Suprapubic skin (tissue), 4 donors: ENCODE measurements at regions not wholly inside any gene's neighbourhood (a gene's known extent, or its start where the extent isn't known, plus 50 kb on each side); places are given as distances from the start of the nearest gene placed in this dataset.

Experiments
- DNase-seq, 2 donors: peaks; one replicate each; pipeline ENCODE4 v3.0.0-alpha.2; 2019; ENCODE audit warnings: low spot score in 2 of 2
- H3K27ac ChIP-seq: fragments of 200-600 bp; sonication (generic); one replicate; pipeline ENCODE4 v1.5.1; 2019
- H3K27me3 ChIP-seq: fragments of 200-600 bp; sonication (generic); one replicate; pipeline ENCODE4 v1.5.1; 2019
- H3K36me3 ChIP-seq: fragments of 200-600 bp; sonication (generic); one replicate; pipeline ENCODE4 v1.5.1; 2019
- H3K4me1 ChIP-seq: fragments of 200-600 bp; sonication (generic); one replicate; pipeline ENCODE4 v1.5.1; 2019
- H3K4me3 ChIP-seq: fragments of 200-600 bp; sonication (generic); one replicate; pipeline ENCODE4 v1.5.1; 2019; ENCODE audit warnings: mild to moderate bottlenecking
- H3K9me3 ChIP-seq: fragments of 200-600 bp; sonication (generic); one replicate; pipeline ENCODE4 v1.5.1; 2019
- CTCF ChIP-seq, 2 donors: fragments of 200-600 bp in 1 of 2; fragments of 450-650 bp in 1 of 2; sonication (generic) in 1 of 2; IDR thresholded peaks; one replicate each; pipeline ENCODE4 v1.5.1; 2016 to 2019; ENCODE audit warnings: antibody characterized with exemption in 2 of 2, mild to moderate bottlenecking in 1 of 2, moderate library complexity in 1 of 2
- EP300 ChIP-seq: sonication (generic); formaldehyde crosslinking; IDR thresholded peaks from one replicate; pipeline ENCODE4 v1.6.1; 2017; ENCODE audit warnings: antibody characterized with exemption
- POLR2A ChIP-seq, 2 donors: fragments of 450-650 bp; IDR thresholded peaks; one replicate each; pipeline ENCODE4 v1.6.1; 2017; ENCODE audit warnings: antibody characterized with exemption in 2 of 2, mild to moderate bottlenecking in 2 of 2, moderate library complexity in 2 of 2
- POLR2AphosphoS5 ChIP-seq, 3 donors: sonication (generic); formaldehyde crosslinking; IDR thresholded peaks; one replicate each; pipeline ENCODE4 v1.6.1; 2017; ENCODE audit warnings: antibody characterized with exemption in 3 of 3
- WGBS: methylation state at CpG from one replicate; pipeline ENCODE4 v1.1.5; 2018; 5-methylcytosine and 5-hydroxymethylcytosine counted together

GRCh38 chr20:50385733-50386640, 124.2 kb upstream of the PTPN1 start:
- no peak overlapping the region for H3K27ac ChIP-seq
- H3K27me3 ChIP-seq = no peaks in the 10 kb centered on the region
- TF ChIP-seq POLR2AphosphoS5 (IDR thresholded peaks at IDR 0.05) (no peak), POLR2A (IDR thresholded peaks at IDR 0.05) (no peak), CTCF (IDR thresholded peaks at IDR 0.05) (no peak), EP300 (no peak)
- H3K9me3 ChIP-seq = no peaks in the 10 kb centered on the region
- H3K4me1 ChIP-seq = no peaks in the 10 kb centered on the region
- no peaks in the 10 kb centered on the region for H3K36me3 ChIP-seq
- DNase-seq = no peak
- H3K4me3 ChIP-seq = no peak overlapping the region
- 77% methylated on average over 22 of the region's 22 CpGs for WGBS

GRCh38 chr20:50386641-50386960, 123.6 kb upstream of the PTPN1 start:
- WGBS = 70% methylated on average over 6 of the region's 6 CpGs
- Histone ChIP-seq H3K9me3 (no peaks in the 10 kb centered on the region), H3K27me3 (no peaks in the 10 kb centered on the region), H3K36me3 (no peaks in the 10 kb centered on the region), H3K4me1 (no peaks in the 10 kb centered on the region), H3K27ac (no peak overlapping the region), H3K4me3 (no peak overlapping the region)
- no peak for DNase-seq
- TF ChIP-seq CTCF (IDR thresholded peaks at IDR 0.05) (no peak), POLR2A (IDR thresholded peaks at IDR 0.05) (no peak), POLR2AphosphoS5 (IDR thresholded peaks at IDR 0.05) (no peak), EP300 (no peak)

- Histone ChIP-seq H3K4me3 (no peak overlapping the region), H3K27ac (no peak overlapping the region), H3K36me3 (no peaks in the 10 kb centered on the region), H3K27me3 (no peaks in the 10 kb centered on the region), H3K4me1 (no peaks in the 10 kb centered on the region), H3K9me3 (no peaks in the 10 kb centered on the region)
- WGBS = 92% methylated on average over 21 of the region's 21 CpGs
- DNase-seq = no peak
- TF ChIP-seq CTCF (IDR thresholded peaks at IDR 0.05) = no peak
- no peak for TF ChIP-seq POLR2AphosphoS5 (IDR thresholded peaks at IDR 0.05)
- no peak for TF ChIP-seq POLR2A (IDR thresholded peaks at IDR 0.05)
- TF ChIP-seq EP300 = no peak
Observed at GRCh38 chr20:50387218-50387995, 122.8 kb upstream of the PTPN1 start.

- WGBS = 66% methylated on average over 4 of the region's 6 CpGs
- H3K36me3 ChIP-seq = no peaks in the 10 kb centered on the region
- H3K9me3 ChIP-seq = no peaks in the 10 kb centered on the region
- H3K27ac ChIP-seq = no peak overlapping the region
- TF ChIP-seq EP300 (no peak), POLR2A (IDR thresholded peaks at IDR 0.05) (no peak), POLR2AphosphoS5 (IDR thresholded peaks at IDR 0.05) (no peak), CTCF (IDR thresholded peaks at IDR 0.05) (no peak)
- H3K4me3 ChIP-seq = no peak overlapping the region
- no peaks in the 10 kb centered on the region for H3K4me1 ChIP-seq
- H3K27me3 ChIP-seq = no peaks in the 10 kb centered on the region
- no peak for DNase-seq
Observed at GRCh38 chr20:50387996-50388332, 122.2 kb upstream of the PTPN1 start.

- no peaks in the 10 kb centered on the region for H3K36me3 ChIP-seq
- no peak overlapping the region for H3K27ac ChIP-seq
- H3K4me3 ChIP-seq = no peak overlapping the region
- no peaks in the 10 kb centered on the region for H3K4me1 ChIP-seq
- WGBS = 84% methylated on average over 12 of the region's 12 CpGs
- DNase-seq = no peak
- no peaks in the 10 kb centered on the region for H3K27me3 ChIP-seq
- no peak for TF ChIP-seq CTCF (IDR thresholded peaks at IDR 0.05)
- TF ChIP-seq EP300 = no peak
- no peak for TF ChIP-seq POLR2AphosphoS5 (IDR thresholded peaks at IDR 0.05)
- TF ChIP-seq POLR2A (IDR thresholded peaks at IDR 0.05) = no peak
- no peaks in the 10 kb centered on the region for H3K9me3 ChIP-seq
Observed at GRCh38 chr20:50388733-50389437, 121.3 kb upstream of the PTPN1 start.
